Activated CD4-positive, CD25-positive, alpha-beta regulatory T cell treated with anti-CD3 and anti-CD28 coated beads, Interleukin-2, amount 50 U/mL, for 24 hours (primary cell): ENCODE measurements at regions not wholly inside any gene's neighbourhood (a gene's known extent, or its start where the extent isn't known, plus 50 kb on each side); places are given as distances from the start of the nearest gene placed in this dataset.

ENCODE experiments used
- ATAC-seq, 2 donors: fragments of 150-1000 bp; cut with Tn5 transposase; one replicate each; pipeline ENCODE4 v1.10.0; 2021; ENCODE audit warnings: mild to moderate bottlenecking in 1 of 2, moderate library complexity in 1 of 2

DNA sequence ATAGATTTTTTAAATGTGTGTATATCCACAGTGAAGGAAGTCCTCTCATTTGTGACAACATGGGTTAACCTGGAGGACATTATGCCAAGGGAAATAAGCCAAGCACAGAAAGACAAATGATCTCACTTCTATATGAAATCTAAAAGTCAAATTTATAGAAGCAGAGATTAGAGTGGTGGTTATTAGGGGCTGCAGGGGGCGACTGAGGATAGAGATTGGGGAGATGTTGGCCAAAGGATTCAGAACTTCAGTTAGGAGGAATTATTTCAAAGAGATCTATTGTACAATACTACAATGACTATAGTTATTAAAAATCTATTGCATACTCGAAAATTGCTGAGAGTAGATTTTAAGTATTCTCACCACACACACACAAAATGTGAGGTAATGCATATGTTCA, 252.4 kb upstream of the SLC39A10 start:
- no peak for ATAC-seq

DNA sequence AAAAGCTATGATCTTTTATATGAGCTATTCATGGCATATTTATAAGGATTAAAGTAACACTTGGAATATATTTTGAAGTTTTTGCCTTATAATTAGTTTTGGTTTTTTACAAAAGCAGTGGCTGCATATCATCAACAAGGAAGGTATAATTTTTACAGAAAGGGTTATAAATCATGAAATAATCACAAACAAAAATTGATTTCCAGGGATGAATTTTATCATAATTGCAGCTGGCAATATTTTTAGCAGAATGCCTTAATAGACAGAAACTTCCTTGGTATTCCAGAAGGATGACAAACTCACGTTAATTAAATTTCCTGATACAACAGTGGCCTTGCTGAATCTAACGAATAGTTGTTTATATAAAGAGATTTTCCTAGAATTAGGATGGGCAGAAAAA, 260.5 kb upstream of the SLC39A10 start:
- ATAC-seq: no peak

DNA sequence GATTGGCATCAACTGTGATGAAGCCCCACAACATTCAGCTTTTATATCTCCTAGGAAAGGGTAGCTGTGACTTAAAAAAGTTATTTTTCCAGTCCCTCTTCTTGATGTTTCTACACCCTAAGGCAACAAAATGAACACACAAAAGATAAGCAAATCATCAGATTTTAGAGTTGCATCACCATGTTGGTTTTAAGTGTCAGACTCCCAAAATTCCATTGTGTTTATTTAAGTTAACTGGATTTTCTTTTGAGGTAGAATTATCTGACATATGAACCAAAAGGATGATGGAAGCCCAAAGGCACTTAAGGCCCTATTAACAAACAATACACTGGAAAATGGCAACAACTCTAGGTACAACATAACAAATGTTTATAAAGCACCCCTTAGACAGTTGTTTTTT, 261.7 kb upstream of the SLC39A10 start:
- no peak for ATAC-seq

DNA sequence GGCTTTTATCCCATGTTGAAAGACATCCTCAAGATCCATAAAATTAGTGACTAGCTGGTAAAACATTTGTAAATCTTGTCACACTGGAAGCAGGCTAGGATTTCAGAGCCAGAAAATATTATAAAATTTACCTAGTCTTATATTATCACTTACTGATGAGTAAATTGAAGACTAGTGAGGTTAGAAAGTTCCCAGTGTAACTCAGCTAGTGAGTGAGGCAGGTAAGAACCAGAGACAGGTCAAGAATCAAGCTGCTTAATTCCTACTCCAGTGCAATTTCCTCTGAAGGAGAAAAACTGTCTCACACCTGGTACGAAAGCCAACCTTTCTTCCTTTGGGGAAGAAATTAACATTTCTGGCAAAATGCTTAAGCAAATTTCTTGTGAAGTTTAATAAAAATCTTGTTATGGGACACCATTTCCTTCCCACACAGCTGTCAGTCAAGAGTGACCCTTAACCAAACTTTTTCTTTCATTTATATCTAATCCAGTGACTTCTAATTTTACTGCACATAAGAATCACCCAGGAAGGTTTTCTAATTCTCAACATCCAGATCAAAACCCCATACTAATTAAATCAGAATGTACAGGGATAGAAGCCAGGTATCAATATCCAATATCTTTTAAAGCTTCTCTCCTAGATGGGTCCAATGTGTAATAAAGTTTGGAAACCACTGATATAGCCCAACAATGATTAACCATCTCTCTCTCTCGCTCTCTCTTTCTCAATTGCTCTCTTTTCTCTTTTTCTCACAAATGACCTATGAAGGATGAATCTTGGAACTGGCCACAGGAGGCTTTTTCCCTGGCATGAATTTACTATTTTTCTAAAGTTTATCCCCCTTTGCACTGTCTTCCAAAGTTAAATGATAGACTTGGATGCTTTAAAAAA, 264.3 kb upstream of the SLC39A10 start:
- ATAC-seq: no peak

DNA sequence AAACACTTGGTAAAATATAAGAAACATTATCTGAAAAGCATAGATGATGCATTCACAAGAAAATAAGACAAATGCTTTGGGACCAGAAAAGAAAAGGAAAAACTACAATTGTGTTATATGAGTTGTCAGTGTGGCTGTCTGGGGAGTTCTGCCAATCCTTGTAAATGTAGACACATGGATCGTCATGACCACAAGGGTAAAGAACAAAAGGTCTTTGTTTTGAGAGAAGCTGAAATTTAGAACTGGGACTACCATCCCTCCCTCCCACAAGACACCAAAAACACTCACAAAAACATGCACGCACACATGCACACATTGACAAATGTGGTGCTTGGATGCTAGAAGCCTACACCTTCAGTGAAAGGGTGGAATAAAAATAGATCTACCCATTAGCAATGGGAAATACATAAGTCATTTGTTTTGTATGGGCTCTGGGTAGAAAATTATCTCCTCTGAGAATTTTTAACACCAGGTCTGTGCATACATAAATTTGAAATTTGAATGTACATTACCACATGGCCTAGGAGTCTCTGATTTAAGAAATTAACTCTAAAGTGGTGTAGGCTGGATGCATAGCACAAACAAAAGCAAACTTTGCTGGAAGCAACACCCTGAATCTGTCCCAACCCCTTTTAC, 266.2 kb upstream of the SLC39A10 start:
- no peak for ATAC-seq

DNA sequence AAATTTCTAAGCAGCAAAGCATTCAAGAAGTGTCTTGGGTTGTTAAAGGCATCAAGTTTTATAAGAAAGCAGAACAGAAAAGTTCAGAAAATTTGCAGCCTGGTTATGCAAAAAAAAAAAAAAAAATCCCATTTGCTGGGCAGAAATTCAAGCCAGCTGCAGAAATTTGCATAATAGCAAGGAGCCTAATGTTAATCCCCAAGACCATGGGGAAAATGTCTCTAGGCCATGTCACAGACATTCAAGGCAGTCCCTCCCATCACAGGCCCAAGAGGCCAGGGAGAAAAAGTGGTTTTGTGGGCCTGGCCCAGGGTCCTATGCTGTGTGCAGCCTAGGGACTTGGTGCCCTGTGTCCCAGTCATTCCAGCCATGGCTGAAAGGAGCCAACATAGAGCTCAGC, 269.0 kb upstream of the SLC39A10 start:
- no peak for ATAC-seq

DNA sequence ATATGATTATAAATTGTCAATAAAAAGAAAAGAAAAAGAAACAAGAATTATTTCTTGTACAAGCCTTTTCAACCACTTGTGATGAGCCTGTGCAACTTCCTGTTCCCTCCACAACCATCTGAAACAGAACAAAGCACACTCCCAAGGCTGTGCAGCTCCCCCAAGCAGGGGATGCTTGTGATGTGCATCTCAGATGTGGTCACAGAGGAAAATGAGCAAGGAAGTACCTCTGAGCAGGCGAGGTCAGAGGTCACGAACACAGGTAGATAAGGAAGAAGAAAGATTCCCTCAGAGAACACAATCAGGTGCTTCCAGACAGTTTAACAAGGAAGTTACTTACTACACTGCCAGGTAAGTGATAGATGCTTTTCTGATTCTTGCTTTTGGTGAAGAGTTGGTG, 274.8 kb upstream of the SLC39A10 start:
- peak in 1 of 2 donors; percentile 38 for ATAC-seq

DNA sequence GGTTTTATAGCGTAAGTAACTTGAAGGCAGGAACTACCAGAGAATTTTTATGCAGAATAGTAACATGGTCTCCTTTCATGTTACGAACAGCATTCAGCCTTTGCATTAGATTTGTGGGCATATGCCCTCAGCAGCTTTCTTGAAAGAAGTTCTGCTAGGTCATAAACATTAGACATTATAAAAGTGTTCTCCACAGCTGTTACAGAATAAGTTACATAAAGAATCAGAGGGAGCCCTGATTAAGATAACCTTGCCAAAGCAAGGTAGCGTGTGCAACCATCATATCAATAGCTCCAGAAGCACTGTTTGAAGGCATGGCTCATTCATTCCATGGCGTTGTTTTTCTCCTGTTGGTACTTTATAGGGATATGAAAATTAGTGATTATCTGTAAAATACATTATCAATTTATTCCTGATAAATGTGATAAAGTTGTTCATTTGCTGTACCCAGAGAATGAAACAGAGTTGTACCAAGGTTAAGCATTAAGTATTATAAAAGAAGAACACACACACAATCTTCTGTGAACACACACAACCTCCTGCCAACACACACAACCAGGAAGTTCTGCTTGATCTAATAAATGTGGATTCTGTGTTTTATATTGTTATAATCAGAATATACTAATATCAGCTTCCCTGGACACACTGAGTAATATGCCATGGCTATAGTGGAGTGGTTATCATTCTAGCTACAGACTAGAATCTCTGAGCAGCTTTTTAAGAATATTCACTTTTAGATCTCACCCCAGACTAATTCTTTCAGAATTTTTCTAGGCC, 286.7 kb upstream of the SLC39A10 start:
- no peak for ATAC-seq

DNA sequence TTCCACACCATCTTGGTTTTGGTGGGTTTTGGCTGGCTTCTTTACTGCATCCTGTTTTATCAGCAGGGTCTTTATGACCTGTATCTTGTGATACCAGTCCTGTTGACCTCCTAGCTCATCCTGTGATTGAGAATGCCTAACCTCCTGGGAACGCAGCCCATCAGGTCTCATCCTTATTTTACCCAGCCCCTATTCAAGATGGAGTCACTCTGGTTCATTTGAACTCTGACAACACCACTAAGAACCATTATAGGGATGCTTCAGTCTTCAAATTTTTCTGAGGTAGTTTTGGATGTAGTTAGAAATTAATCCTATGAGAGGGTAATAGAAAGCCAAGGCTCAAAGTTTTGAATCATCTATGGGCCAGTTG, 287.8 kb upstream of the SLC39A10 start:
- ATAC-seq: no peak

DNA sequence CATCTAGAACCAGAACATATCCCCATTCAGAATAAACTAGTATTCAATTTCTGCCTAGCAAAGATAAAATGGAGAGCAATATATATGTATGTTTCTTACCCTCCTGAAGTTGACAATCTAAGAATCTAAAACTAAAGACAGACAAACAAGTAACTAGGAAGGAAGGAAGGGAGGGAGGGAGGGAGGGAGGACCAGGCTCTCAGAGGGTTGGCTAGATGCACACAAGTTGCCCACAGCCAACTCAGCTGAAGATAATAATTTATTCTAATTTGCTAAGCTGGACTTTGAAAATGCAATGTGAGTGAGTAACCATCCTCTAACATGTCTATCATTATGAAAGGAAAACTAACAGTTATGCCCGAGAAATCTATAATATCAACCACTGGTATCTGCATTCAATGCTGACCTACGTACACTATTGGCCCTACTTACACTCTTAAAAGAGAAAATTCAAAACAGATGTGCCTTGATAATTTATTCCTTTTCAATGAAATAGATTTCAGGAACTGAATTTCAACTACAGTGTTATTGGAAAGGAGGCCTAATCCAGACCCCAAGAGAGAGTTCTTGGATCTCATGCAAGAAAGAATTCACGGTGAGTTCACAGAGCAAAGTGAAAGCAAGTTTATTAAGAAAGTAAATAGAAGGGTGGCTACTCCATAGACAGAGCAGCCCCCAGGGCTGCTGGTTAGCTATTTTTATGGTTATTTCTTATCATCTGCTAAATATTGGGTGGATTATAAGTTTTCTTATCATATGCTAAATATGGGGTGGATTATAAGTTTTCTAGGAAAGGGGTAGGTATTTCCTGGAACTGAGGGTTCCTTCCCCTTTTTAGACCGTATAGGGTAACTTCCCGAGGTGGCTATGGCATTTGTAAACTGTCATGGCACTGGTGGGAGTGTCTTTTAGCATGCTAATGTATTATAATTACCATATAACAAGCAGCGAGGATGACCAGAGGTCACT, 288.5 kb upstream of the SLC39A10 start:
- ATAC-seq: no peak

DNA sequence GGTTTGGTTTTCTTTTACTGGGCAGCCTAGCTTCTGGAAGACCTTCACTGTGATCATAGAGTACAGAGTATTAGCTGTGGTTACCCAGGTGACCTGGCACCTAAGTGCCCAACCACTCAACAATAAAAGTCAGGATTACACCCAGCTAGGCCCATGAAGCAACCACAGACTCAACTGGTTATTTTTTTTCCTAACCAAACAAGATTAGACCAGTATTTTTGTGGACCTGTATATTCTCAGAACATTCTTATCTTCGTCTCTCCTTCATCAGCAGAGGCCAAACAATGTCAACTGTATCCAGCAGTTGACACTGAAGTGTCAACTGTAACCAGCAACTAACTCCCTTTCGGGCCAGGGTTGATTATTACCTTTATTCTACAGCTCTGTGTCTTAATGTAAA, 289.2 kb upstream of the SLC39A10 start:
- no peak for ATAC-seq

DNA sequence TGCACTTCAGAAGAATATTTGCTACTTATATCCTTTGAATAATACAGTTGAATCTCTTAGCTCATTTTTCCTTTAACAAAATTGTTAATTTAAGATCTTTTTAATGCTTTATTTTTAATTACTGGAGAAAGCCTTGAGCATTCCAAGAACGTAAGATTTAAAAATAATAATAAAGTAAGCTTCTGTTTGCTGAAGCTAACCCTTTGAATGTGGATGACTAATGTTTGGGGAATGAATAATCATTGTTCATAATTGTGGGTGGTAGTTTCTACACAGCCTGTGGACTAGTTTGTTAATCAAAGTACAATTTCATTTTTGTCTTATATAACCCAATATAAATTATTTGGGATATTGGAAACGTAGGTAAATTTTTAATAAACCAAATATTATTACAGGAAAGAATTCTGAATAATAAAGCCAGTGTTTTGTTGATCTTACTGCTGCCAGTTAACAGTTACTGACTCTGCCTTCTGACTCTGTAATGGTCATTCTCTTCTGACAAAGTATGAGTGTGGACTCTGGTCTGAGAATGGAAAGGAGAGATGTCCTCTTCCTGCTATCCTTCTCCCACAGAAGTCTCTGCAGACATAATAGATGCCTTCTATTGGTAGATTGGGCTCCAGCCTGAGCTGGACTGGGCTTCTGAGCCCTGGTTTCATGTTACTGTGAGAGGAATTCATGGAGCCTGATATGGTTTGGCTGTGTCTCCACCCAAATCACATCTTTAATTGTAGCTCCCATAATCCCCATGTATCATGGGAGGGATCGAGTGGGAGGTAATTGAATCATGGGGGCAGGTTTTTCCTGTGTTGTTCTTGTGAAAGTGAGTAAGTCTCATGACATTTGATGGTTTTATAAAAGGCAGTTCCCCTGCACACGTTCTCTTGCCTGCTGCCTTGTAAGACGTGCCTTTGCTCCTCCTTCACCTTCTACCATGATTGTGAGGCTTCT, 292.7 kb upstream of the SLC39A10 start:
- peak; percentile 58 to 65 for ATAC-seq

DNA sequence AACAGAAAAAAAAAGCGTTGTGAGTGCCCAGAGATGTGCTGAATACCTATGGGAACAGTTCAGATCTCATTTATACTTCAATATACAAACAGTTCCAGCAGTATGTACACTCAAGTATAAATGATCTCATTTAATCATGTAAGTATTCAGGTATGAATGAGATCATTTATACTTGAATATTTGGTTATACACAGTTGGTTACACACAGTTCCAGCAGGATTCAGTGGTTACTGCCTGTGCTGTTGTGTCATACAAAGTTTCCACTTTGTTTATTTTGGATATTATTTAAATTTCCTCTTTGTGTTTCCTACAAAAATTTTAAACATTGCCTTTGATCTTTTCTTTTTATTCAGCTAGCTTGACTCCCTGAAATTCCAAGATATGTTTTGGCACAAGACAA, 293.5 kb upstream of the SLC39A10 start:
- ATAC-seq: no peak

DNA sequence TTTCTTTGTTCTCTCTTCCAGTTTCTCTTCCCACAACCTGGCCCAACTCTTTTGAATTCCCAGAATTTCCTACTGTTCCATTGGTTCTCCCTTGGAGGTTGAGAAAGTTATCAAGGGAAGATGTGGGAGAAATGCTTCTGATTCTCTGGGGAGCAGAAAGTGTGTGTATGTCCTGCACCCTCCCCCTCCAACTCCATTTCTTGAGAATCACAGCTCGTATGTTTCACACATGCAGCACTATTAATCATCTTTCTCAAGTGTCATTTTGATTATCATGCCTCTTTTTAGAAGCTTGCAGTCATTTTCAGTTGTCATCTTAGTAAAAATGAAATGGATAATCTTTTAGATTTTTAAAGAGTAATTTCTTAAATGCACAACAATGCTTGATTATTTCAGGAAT, 296.8 kb upstream of the SLC39A10 start:
- ATAC-seq: peak; percentile 40 to 45

DNA sequence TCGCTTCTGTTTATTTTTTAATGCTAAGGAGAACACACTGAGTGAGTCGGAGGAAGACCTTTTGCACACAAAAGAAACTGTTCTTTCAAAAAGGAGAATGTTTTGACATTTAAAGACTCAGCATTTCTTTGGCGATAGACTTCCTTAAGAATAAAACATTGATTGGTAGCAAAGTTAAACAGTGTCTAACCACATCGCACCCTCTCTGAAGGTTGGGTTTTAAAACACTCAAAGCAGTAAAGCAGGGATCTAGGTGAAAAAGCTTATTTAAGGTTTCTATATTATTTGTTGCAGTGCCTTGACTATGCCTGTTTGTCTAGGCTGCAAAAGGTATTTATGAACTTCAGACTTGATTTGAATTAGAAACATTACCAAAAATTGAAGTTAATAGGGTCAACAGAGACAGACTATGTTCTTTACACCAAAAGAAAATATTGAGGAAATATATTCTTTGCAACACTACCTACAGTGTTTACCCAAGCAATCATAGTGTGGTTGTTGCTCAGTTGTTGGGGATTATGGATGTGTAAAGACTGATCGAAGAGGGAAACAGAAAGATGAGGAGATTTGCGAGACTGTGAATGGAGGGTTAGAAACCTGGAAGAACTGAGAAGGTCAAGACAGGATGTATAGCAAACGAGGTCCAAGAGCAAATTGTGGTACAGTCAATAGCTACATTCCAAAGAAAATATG, 297.8 kb upstream of the SLC39A10 start:
- no peak for ATAC-seq

DNA sequence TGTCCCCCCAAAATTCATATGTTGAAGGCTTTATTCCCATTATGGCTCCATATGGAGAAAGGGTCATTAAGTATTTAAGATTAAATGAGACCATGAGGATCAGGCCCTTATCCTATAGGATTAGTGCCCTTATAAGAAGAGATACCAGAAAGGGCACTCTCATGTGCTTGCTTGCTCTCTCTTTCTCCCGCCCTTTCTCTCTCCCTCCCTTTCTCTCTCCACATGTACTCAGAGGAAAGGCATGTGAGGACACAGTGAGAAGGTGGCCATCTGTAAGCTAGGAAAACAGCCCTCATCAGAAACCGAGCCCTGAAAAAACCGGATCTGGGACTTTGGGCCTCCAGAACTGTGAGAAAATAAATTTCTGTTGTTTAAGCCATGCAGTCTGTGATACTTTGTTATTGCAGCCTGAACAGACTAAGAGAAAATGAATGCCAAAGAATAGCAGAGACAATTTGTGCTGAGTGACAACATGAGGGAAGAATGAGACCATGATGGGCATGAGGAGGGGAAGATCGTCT, 300.0 kb upstream of the SLC39A10 start:
- no peak for ATAC-seq

DNA sequence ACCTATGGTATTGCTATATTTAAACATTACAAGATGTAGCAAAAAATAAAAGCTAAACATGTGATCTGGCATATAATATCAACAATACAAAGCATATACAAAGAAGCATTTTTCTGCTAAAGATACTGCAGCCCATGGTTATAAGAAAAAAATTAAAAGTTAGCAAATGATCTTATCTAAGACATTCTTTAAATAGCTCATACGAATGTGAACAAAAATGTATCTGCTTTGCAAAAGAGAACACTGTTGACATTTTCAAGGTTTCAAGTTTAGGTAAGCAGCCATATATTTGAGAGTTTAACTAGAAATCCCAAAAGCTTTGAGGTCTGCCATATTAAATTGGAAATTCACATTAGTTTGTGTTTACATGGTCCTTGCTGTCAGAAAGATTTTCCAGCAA, 301.0 kb upstream of the SLC39A10 start:
- no peak for ATAC-seq

DNA sequence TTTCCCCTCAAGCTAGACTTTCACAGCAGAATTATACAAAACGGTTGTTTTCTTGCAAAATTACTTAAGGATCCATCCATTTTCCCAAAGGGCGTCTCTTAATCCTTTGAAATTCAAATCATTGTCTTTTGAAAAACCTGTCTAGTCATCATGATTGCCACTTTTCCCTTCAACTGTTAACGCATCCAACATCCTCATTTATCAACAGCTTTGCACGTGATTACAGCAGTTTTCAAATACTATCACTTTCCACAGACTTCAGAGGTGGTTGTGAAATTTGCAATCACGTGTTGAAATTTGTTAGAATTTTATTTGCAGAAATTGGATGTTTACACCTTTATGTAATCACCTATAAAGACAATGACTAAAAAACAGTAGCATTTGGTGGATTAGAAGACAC, 304.4 kb upstream of the SLC39A10 start:
- ATAC-seq: no peak

DNA sequence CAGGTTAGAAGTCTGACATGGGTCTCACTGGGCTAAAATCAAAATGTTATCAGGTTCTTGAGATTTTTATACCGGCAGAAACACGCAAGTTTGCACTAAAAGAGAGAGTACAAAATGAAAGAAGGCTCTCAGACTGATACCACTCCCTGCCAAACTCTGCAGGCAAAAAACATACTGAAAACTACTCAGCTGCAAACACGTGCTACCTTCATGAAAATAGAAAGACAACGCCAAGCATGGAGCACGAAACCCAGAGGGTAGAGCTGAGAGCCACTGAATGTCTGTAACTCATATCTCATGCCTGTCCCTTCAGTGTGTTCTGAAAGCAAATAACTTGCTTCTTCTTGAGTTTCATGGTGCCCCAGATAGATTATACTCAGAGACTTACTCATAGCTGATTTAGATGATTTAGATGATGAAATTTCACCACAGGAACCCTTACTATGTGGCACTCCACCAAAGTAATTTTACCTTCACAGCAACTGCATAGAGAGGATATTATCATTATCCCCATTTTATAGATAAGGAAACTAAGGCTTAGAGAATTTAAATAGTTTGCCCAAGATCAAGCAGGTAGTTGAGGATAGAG, 313.0 kb upstream of the SLC39A10 start:
- no peak for ATAC-seq

DNA sequence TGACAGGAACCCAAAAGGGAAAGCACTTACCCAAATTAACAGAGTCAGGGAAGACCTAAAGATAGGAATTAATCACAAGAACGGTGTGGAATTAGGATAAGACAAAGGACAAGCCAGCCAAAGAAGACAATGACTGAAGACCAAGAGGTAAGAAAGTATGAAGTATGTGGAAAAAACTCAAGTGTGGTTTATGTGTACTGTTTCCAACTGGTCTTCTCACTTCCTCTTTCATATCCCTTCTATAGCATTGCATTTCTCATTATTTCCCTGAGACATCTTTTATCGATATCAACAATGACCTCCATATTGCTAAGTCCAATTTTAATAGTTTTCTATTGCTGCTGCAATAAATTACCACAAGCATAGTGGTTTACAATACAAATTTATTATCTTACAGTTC, 313.5 kb upstream of the SLC39A10 start:
- no peak for ATAC-seq
